CD4-positive, alpha-beta T cell (primary cell): ENCODE measurements at regions not wholly inside any gene's neighbourhood (a gene's known extent, or its start where the extent isn't known, plus 50 kb on each side); places are given as distances from the start of the nearest gene placed in this dataset.
"Not testable (repeated sequence)": the region's sequence is repeated elsewhere in the genome, so short reads cannot be mapped to it uniquely, and the experiment has no call there.

Source experiments
- ATAC-seq: fragments of 200-7000 bp; cut with Tn5 transposase; one replicate; pipeline ENCODE4 v1.10.0; 2022; ENCODE audit warnings: mild to moderate bottlenecking; ENCODE audit not compliant: poor library complexity
- CTCF ChIA-PET: fragments of 350-600 bp; sonication (Branson Sonifier 250); formaldehyde crosslinking; loops from one replicate; lab custom pipeline; 2021; ENCODE audit warnings: antibody characterized with exemption, inconsistent platforms; lab: Charles Lee
- POLR2A ChIA-PET: fragments of 350-600 bp; sonication (Branson Sonifier 250); formaldehyde crosslinking; loops from one replicate; lab custom pipeline; 2021; ENCODE audit warnings: antibody characterized with exemption, inconsistent platforms; lab: Charles Lee
- DNase-seq, 14 experiments: peaks; one replicate each; pipeline ENCODE4 v3.0.0-alpha.2; 2013 to 2020; ENCODE audit warnings: mixed read lengths in 2 of 14
- H3K27ac ChIP-seq, 2 donors: one replicate each; pipeline versions ENCODE4 v1.5.1 to v1.7.0; 2013; ENCODE audit warnings: low read length in 2 of 2, low read depth in 1 of 2, mild to moderate bottlenecking in 1 of 2
- H3K27me3 ChIP-seq, 2 experiments: 1 replicate in 1 of 2; 2 replicates in 1 of 2; pipeline versions ENCODE4 v1.6.1 to v1.7.0; 2013; ENCODE audit warnings: low read length in 2 of 2, control low read depth in 1 of 2, mild to moderate bottlenecking in 1 of 2, moderate library complexity in 1 of 2; ENCODE audit not compliant: insufficient read depth in 2 of 2, control insufficient read depth in 1 of 2
- H3K36me3 ChIP-seq: one replicate; pipeline ENCODE4 v1.6.1; 2013; ENCODE audit warnings: low read length, control low read depth; ENCODE audit not compliant: insufficient read depth
- H3K4me1 ChIP-seq: one replicate; pipeline ENCODE4 v1.6.1; 2013; ENCODE audit warnings: low read length, control low read depth; ENCODE audit not compliant: insufficient read depth
- H3K4me3 ChIP-seq: one replicate; pipeline ENCODE4 v1.5.1; 2013; ENCODE audit warnings: mild to moderate bottlenecking, low read length, moderate library complexity
- H3K9me3 ChIP-seq, 2 experiments: 1 replicate in 1 of 2; 2 replicates in 1 of 2; pipeline versions ENCODE4 v1.6.1 to v1.7.0; 2013; ENCODE audit warnings: low read length in 2 of 2, mild to moderate bottlenecking in 2 of 2, control low read depth in 1 of 2, moderate library complexity in 1 of 2; ENCODE audit not compliant: control insufficient read depth in 1 of 2, insufficient read depth in 1 of 2
- H3K27ac Mint-ChIP-seq: one replicate; pipeline ENCODE4 v1.8.0; 2020; ENCODE audit warnings: mixed read lengths
- H3K27me3 Mint-ChIP-seq: one replicate; pipeline ENCODE4 v1.8.0; 2021; ENCODE audit warnings: mixed read lengths
- H3K36me3 Mint-ChIP-seq: one replicate; pipeline ENCODE4 v1.8.0; 2021; ENCODE audit warnings: low read depth, mixed read lengths
- H3K4me1 Mint-ChIP-seq: one replicate; pipeline ENCODE4 v1.8.0; 2021; ENCODE audit warnings: low read depth, mixed read lengths
- H3K4me3 Mint-ChIP-seq: one replicate; pipeline ENCODE4 v1.8.0; 2020; ENCODE audit warnings: mild to moderate bottlenecking, mixed read lengths
- H3K9me3 Mint-ChIP-seq: one replicate; pipeline ENCODE4 v1.8.0; 2020; ENCODE audit warnings: mixed read lengths
- CTCF ChIP-seq: fragments of 200-600 bp; IDR thresholded peaks from one replicate; pipeline ENCODE4 v1.8.0; 2022; ENCODE audit warnings: antibody characterized with exemption, mild to moderate bottlenecking
- intact Hi-C, 2 experiments: fragments of 100-400 bp; cut with DNase I in 1 of 2; cut with micrococcal nuclease in 1 of 2; formaldehyde crosslinking; loops; one replicate each; pipeline versions ENCODE4 v1.15.1 to v1.9.0; 2023 to 2025; cut with DNase I, micrococcal nuclease

- peaks cover 7% of the 10 kb centered on the region for H3K27me3 Mint-ChIP-seq
- DNase-seq, result no peak
Measured at GRCh38 chr4:127505203-127505602, 127.6 kb upstream of the INTU start.

GRCh38 chr4:127506283-127506682 is 126.5 kb upstream of the INTU start:
- H3K36me3 Mint-ChIP-seq, result no peaks in the 10 kb centered on the region
- Histone ChIP-seq H3K9me3 (peaks cover 0 to 3% of the 10 kb centered on the region in 2 experiments), H3K36me3 (no peaks in the 10 kb centered on the region), H3K4me3 (no peak overlapping the region), H3K4me1 (no peaks in the 10 kb centered on the region), H3K27me3 (no peaks in the 10 kb centered on the region), H3K27ac (no peak overlapping the region)
- peaks cover 7% of the 10 kb centered on the region for H3K27me3 Mint-ChIP-seq
- DNase-seq (no peak), ATAC-seq (no peak)
- no peaks in the 10 kb centered on the region for H3K4me1 Mint-ChIP-seq
- TF ChIP-seq CTCF, result no peak
- H3K4me3 Mint-ChIP-seq, result no peak overlapping the region
- POLR2A ChIA-PET, result no interaction called here
- intact Hi-C loops, result no loop called here
- no peak overlapping the region for H3K27ac Mint-ChIP-seq
- CTCF ChIA-PET, result no interaction called here
- no peaks in the 10 kb centered on the region for H3K9me3 Mint-ChIP-seq

More at GRCh38 chr4:127505203-127505602, 127.6 kb upstream of the INTU start:
- peaks cover 0 to 3% of the 10 kb centered on the region in 2 experiments for H3K9me3 ChIP-seq
- Mint-ChIP-seq H3K4me1 (no peaks in the 10 kb centered on the region), H3K4me3 (no peak overlapping the region), H3K9me3 (no peaks in the 10 kb centered on the region), H3K27ac (no peak overlapping the region), H3K36me3 (no peaks in the 10 kb centered on the region)
- no peak for TF ChIP-seq CTCF
- no peak for ATAC-seq
- ChIA-PET CTCF (no interaction called here), POLR2A (no interaction called here)
- no peaks in the 10 kb centered on the region for H3K27me3 ChIP-seq
- H3K4me1 ChIP-seq, result no peaks in the 10 kb centered on the region
- no peaks in the 10 kb centered on the region for H3K36me3 ChIP-seq
- intact Hi-C loops, result no loop called here
- no peak overlapping the region for H3K4me3 ChIP-seq
- no peak overlapping the region for H3K27ac ChIP-seq

- H3K4me3 ChIP-seq, result no peak overlapping the region
- POLR2A ChIA-PET, result no interaction called here
- H3K27ac ChIP-seq, result no peak overlapping the region
- CTCF ChIA-PET, result no interaction called here
- no peaks in the 10 kb centered on the region for H3K36me3 ChIP-seq
- H3K27ac Mint-ChIP-seq, result no peak overlapping the region
- ATAC-seq (no peak), DNase-seq (no peak)
- H3K27me3 Mint-ChIP-seq, result no peaks in the 10 kb centered on the region
- no peak overlapping the region for H3K4me3 Mint-ChIP-seq
- H3K4me1 Mint-ChIP-seq, result no peaks in the 10 kb centered on the region
- H3K4me1 ChIP-seq, result no peaks in the 10 kb centered on the region
- intact Hi-C loops, result no loop called here
- no peaks in the 10 kb centered on the region for H3K9me3 Mint-ChIP-seq
- H3K36me3 Mint-ChIP-seq, result no peaks in the 10 kb centered on the region
- H3K27me3 ChIP-seq, result no peaks in the 10 kb centered on the region
- H3K9me3 ChIP-seq, result peaks cover 0 to 3% of the 10 kb centered on the region in 2 experiments
- TF ChIP-seq CTCF, result no peak
Measured at GRCh38 chr4:127509155-127509554, 123.6 kb upstream of the INTU start.

- H3K27me3 Mint-ChIP-seq, H3K4me1 ChIP-seq, H3K9me3 ChIP-seq, intact Hi-C loops, H3K4me3 ChIP-seq, H3K27ac ChIP-seq, ATAC-seq, H3K4me3 Mint-ChIP-seq, POLR2A ChIA-PET, H3K27me3 ChIP-seq, H3K36me3 Mint-ChIP-seq, CTCF ChIA-PET, H3K4me1 Mint-ChIP-seq, H3K9me3 Mint-ChIP-seq, DNase-seq, H3K36me3 ChIP-seq, H3K27ac Mint-ChIP-seq: not testable (repeated sequence)
Measured at GRCh38 chr4:127512672-127513071, 120.1 kb upstream of the INTU start.

- H3K27ac Mint-ChIP-seq, CTCF ChIA-PET, H3K4me1 ChIP-seq, H3K4me1 Mint-ChIP-seq, H3K27ac ChIP-seq, H3K4me3 ChIP-seq, H3K27me3 Mint-ChIP-seq, POLR2A ChIA-PET, H3K36me3 Mint-ChIP-seq, H3K4me3 Mint-ChIP-seq, H3K36me3 ChIP-seq, H3K9me3 Mint-ChIP-seq, ATAC-seq, intact Hi-C loops, H3K27me3 ChIP-seq, DNase-seq, H3K9me3 ChIP-seq: not testable (repeated sequence)
Measured at GRCh38 chr4:127515259-127515658, 117.5 kb upstream of the INTU start.
